ENCODE measurements at regions not wholly inside any gene's neighbourhood (a gene's known extent, or its start where the extent isn't known, plus 50 kb on each side); places are given as distances from the start of the nearest gene placed in this dataset.
"Not testable (repeated sequence)": the region's sequence is repeated elsewhere in the genome, so short reads cannot be mapped to it uniquely, and the experiment has no call there.

GRCh38 chr14:49189375-49189774, 396.8 kb downstream of the RPS29 start:
- no peak for DNase-seq (ENCODE audit: low spot score)
- intact Hi-C loops (cut with DNase I) = no loop called here

GRCh38 chr14:49187799-49188198, 398.4 kb downstream of the RPS29 start:
- DNase-seq (ENCODE audit: low spot score) = no peak
- intact Hi-C loops (cut with DNase I) = no loop called here

- intact Hi-C loops (cut with DNase I) = loop anchor here (5.0 kb wide), 1 partner anchor 1257 kb away; no protein-coding TSS in a partner anchor
- DNase-seq (ENCODE audit: low spot score) = no peak
Measured at GRCh38 chr14:49173765-49174373, 412.3 kb downstream of the RPS29 start.

- intact Hi-C loops (cut with DNase I) = no loop called here
- no peak for DNase-seq (ENCODE audit: low spot score)
Measured at GRCh38 chr14:49164074-49164473, 422.1 kb downstream of the RPS29 start.

- DNase-seq (ENCODE audit: low spot score) = no peak
- intact Hi-C loops (cut with DNase I) = no loop called here
Measured at GRCh38 chr14:49160983-49161382, 425.2 kb downstream of the RPS29 start.

GRCh38 chr14:49159081-49159480, 427.1 kb downstream of the RPS29 start:
- intact Hi-C loops (cut with DNase I) = no loop called here
- no peak for DNase-seq (ENCODE audit: low spot score)

GRCh38 chr14:49139593-49139992, 446.6 kb downstream of the RPS29 start:
- intact Hi-C loops (cut with DNase I) = no loop called here
- DNase-seq (ENCODE audit: low spot score) = no peak

GRCh38 chr14:49134940-49135339, 451.2 kb downstream of the RPS29 start:
- intact Hi-C loops (cut with DNase I) = no loop called here

GRCh38 chr14:49121246-49121645, 464.9 kb downstream of the RPS29 start:
- DNase-seq (ENCODE audit: low spot score) = no peak
- intact Hi-C loops (cut with DNase I) = no loop called here

More at GRCh38 chr14:49134940-49135339, 451.2 kb downstream of the RPS29 start:
- no peak for DNase-seq (ENCODE audit: low spot score)

GRCh38 chr14:49114161-49114893, 471.9 kb downstream of the RPS29 start:
- intact Hi-C loops (cut with DNase I) = no loop called here
- DNase-seq (ENCODE audit: low spot score) = no peak

- no peak for DNase-seq (ENCODE audit: low spot score)
- intact Hi-C loops (cut with DNase I) = no loop called here
Measured at GRCh38 chr14:49106741-49107667, 479.2 kb downstream of the RPS29 start.

- intact Hi-C loops (cut with DNase I) = no loop called here
- DNase-seq (ENCODE audit: low spot score) = no peak
Measured at GRCh38 chr14:49105956-49106355, 480.2 kb downstream of the RPS29 start.

GRCh38 chr14:49105512-49105911, 480.7 kb downstream of the RPS29 start:
- intact Hi-C loops (cut with DNase I) = no loop called here
- no peak for DNase-seq (ENCODE audit: low spot score)

GRCh38 chr14:49092345-49092744, 493.8 kb downstream of the RPS29 start:
- DNase-seq (ENCODE audit: low spot score) = no peak
- intact Hi-C loops (cut with DNase I) = no loop called here

- intact Hi-C loops (cut with DNase I) = no loop called here
- no peak for DNase-seq (ENCODE audit: low spot score)
Measured at GRCh38 chr14:49089107-49089506, 497.1 kb downstream of the RPS29 start.

GRCh38 chr14:49073292-49073691, 512.9 kb downstream of the RPS29 start:
- DNase-seq (ENCODE audit: low spot score); intact Hi-C loops (cut with DNase I): not testable (repeated sequence)

GRCh38 chr14:49058511-49058910, 527.7 kb downstream of the RPS29 start:
- no peak for DNase-seq (ENCODE audit: low spot score)
- intact Hi-C loops (cut with DNase I) = no loop called here

GRCh38 chr14:49057838-49058510, 528.2 kb downstream of the RPS29 start:
- intact Hi-C loops (cut with DNase I) = no loop called here
- DNase-seq (ENCODE audit: low spot score) = no peak

GRCh38 chr14:49056021-49056420, 530.2 kb downstream of the RPS29 start:
- intact Hi-C loops (cut with DNase I) = no loop called here
- no peak for DNase-seq (ENCODE audit: low spot score)

GRCh38 chr14:49052521-49052920, 533.7 kb downstream of the RPS29 start:
- intact Hi-C loops (cut with DNase I) = no loop called here
- DNase-seq (ENCODE audit: low spot score) = no peak
